ENCODE measurements at regions not wholly inside any gene's neighbourhood (a gene's known extent, or its start where the extent isn't known, plus 50 kb on each side); places are given as distances from the start of the nearest gene placed in this dataset.

DNA sequence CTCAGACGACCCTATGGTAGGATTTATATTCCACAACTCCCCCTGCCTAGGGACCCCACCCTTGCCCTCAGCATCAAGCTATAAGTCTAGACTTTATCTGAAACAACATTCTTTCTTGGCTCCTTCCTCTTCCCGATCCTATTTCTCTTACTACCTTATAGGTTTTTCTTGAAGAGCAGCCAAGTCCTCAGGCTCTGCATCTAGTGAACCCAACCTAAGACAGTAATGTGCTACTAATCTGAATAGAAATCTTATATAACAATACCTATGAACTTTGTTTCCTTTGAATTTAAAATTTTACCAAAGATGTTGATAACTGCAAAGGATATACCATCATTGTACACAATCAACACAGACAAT is 96.7 kb upstream of the BMP4 start:
- Histone ChIP-seq H3K27ac (no peak overlapping the region), H3K4me3 (no peak overlapping the region)
- TF ChIP-seq, protein P1, sequence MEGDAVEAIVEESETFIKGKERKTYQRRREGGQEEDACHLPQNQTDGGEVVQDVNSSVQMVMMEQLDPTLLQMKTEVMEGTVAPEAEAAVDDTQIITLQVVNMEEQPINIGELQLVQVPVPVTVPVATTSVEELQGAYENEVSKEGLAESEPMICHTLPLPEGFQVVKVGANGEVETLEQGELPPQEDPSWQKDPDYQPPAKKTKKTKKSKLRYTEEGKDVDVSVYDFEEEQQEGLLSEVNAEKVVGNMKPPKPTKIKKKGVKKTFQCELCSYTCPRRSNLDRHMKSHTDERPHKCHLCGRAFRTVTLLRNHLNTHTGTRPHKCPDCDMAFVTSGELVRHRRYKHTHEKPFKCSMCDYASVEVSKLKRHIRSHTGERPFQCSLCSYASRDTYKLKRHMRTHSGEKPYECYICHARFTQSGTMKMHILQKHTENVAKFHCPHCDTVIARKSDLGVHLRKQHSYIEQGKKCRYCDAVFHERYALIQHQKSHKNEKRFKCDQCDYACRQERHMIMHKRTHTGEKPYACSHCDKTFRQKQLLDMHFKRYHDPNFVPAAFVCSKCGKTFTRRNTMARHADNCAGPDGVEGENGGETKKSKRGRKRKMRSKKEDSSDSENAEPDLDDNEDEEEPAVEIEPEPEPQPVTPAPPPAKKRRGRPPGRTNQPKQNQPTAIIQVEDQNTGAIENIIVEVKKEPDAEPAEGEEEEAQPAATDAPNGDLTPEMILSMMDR (IDR thresholded peaks at IDR 0.05), result no peak
- DNase-seq (ENCODE audit: low spot score), result no peak

DNA sequence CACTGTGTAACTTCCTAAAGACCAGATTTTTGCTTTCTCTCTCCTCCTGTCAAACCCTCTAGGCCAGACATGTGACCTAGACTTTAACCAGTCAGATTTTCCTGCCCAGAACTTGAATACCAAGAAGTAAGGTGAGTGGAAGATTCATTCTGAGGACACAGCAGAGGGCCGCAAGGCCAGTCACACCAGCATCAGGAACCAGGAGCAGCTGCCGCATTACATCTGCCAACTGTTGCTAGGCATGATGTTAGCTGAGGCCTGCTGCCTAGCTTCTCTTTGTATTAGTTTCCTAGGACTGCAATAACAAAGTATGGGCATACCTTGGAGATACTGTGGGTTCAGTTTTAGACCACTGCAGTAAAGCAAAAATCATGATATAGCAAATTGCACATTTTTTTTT is 101.9 kb upstream of the BMP4 start:
- no peak for DNase-seq (ENCODE audit: low spot score)
- TF ChIP-seq, protein P1 (IDR thresholded peaks at IDR 0.05), result no peak

DNA sequence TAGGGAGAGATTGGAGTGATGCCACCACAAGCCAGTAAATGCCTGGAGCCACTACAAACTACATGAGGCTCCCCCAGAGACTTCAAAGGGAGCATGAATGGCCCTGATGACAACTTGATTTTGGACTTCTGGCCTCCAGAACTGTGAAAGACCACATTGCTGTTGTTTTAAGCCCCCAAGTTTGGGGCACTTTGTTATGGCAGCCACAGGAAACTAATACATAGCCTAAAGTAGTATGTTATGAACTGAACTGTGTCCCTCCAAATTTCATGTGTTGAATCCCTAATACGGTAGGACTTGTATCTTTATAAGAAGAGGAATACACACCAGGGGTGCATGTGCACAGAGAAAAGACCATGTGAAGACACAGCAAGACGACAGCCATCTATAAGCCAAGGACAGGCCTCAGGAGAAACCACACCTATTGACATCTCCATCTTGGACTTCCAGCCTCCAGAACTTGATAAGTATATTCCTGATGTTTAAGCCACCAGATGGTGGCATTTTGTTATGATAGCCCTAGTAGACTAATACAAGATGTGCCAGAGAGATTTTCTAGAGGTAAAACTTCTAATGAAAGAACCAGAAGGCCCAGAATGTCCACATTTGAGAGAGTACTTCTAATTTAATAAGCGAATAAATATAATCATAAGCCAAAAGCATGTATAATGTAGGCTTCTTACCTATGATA is 127.1 kb upstream of the BMP4 start:
- TF ChIP-seq, protein P1 (IDR thresholded peaks at IDR 0.05), result no peak
- no peak overlapping the region for H3K4me3 ChIP-seq
- no peak overlapping the region for H3K27ac ChIP-seq
- DNase-seq (ENCODE audit: low spot score), result no peak

More for the DNA sequence above, 101.9 kb upstream of the BMP4 start:
- no peak overlapping the region for H3K27ac ChIP-seq
- no peak overlapping the region for H3K4me3 ChIP-seq

DNA sequence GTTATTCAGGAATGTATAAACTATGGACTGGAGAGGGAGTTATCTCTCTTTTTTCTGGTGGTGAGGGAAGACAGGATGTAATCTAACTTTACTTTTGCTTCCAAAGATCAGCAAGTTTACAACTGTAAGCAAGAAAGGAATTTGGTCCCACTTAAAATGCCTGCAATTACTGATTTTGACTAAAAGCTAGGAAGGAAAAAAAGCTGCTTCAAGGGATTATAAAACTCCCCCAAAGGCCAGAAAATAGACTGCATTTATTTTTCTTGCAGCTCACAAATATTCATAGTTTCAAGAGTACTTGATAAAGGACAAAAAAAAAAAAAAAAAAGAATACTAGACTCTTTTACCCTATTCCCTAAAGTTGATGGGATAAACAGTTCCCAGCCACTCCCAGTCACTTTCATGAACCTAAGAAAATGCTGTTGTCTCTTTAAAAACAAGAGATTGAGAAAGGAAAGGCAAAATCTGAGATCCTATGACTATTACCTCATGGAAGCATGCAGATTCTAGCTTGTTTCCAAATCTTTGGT is 128.7 kb upstream of the BMP4 start:
- TF ChIP-seq, protein P1 (IDR thresholded peaks at IDR 0.05), result no peak
- Histone ChIP-seq H3K27ac (no peak overlapping the region), H3K4me3 (no peak overlapping the region)
- DNase-seq (ENCODE audit: low spot score), result no peak

DNA sequence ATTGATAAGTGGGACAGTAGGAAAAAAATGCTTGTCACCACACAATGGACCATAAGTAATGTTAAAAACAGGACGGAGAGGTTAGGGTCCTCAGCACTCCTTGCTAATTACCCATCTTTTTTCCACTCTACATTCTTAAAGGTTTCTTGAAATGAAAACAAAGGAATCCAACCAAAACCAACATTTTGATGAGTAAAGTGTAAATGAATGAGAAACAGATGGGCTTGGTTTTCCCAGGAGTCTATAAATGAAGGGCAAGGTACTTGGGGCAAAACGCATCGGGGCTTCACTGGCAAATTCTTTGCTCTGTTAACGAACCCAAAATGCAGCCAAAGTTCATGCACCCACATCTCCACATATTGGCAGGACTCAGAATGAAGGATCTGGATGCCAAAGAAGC is 129.2 kb upstream of the BMP4 start:
- Histone ChIP-seq H3K4me3 (no peak overlapping the region), H3K27ac (no peak overlapping the region)
- TF ChIP-seq, protein P1 (IDR thresholded peaks at IDR 0.05), result no peak
- DNase-seq (ENCODE audit: low spot score), result no peak

DNA sequence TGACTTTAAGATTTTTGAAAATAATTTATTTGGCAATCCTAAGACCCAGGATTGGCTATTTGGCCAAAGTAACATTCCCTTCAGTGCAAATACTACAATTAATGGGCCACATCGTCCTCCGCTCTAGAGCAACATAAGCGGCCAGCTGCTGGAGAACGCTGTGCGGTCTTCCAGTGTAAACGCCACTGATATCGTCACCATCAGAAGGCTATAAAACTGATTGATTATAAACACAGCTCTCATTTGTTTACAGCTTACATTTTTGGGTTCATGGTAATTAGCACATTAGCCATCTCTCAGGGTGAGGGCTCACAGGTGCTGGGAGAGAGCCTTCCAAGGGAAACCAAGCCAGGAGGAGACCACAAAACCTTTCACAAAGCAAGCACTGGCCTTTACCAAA is 130.1 kb upstream of the BMP4 start:
- Histone ChIP-seq H3K27ac (no peak overlapping the region), H3K4me3 (no peak overlapping the region)
- DNase-seq (ENCODE audit: low spot score), result no peak
- TF ChIP-seq, protein P1 (IDR thresholded peaks at IDR 0.05), result no peak

DNA sequence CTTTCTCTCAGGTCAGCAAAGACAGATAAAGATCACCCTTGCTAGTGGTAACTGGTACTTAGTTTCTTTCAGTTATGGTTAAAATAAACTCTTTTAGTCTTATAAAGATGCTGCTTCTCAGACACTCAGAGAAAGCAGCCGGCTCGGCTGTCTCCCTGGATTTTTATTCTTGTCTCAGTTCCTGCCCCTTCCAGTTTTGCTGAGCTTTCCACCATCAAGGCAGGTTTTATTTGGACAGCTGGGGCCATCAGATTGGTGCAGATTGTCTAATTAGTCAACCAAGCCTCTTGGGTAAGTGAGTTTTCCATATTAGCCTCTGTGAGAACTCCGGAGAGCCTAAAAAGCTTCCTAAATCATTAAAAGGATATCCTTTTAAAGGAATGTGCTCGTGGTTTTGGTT is 130.8 kb upstream of the BMP4 start:
- Histone ChIP-seq H3K27ac (no peak overlapping the region), H3K4me3 (no peak overlapping the region)
- no peak for DNase-seq (ENCODE audit: low spot score)
- TF ChIP-seq, protein P1 (IDR thresholded peaks at IDR 0.05), result no peak
